DMS79 (cell line): ENCODE measurements at regions not wholly inside any gene's neighbourhood (a gene's known extent, or its start where the extent isn't known, plus 50 kb on each side); places are given as distances from the start of the nearest gene placed in this dataset.

ENCODE experiments used
- DNase-seq: peaks from one replicate; lab custom pipeline; 2025; lab: John Stamatoyannopoulos, UW

GRCh38 chr12:16972923-16973770, 367.2 kb upstream of the LMO3 start:
- no peak for DNase-seq

- DNase-seq: no peak
These were observed 356.9 kb upstream of the LMO3 start for GRCh38 chr12:16962889-16963288.

- DNase-seq: no peak
These were observed 349.2 kb upstream of the LMO3 start for GRCh38 chr12:16955083-16955657.

GRCh38 chr12:16949871-16950667, 344.1 kb upstream of the LMO3 start:
- DNase-seq: no peak

- DNase-seq: no peak
These were observed 343.4 kb upstream of the LMO3 start for GRCh38 chr12:16949371-16949770.

GRCh38 chr12:16946704-16947103, 340.7 kb upstream of the LMO3 start:
- no peak for DNase-seq

GRCh38 chr12:16939871-16940306, 333.9 kb upstream of the LMO3 start:
- no peak for DNase-seq

- no peak for DNase-seq
These were observed 321.3 kb upstream of the LMO3 start for GRCh38 chr12:16927259-16927658.

GRCh38 chr12:16920451-16920850, 314.5 kb upstream of the LMO3 start:
- no peak for DNase-seq

GRCh38 chr12:16919551-16919950, 313.6 kb upstream of the LMO3 start:
- no peak for DNase-seq

GRCh38 chr12:16914853-16915252, 308.9 kb upstream of the LMO3 start:
- DNase-seq: no peak

- no peak for DNase-seq
These were observed 308.0 kb upstream of the LMO3 start for GRCh38 chr12:16913832-16914490.

GRCh38 chr12:16901946-16902345, 296.0 kb upstream of the LMO3 start:
- DNase-seq: no peak

GRCh38 chr12:16893426-16893825, 287.5 kb upstream of the LMO3 start:
- DNase-seq: no peak

- DNase-seq: no peak
These were observed 285.7 kb upstream of the LMO3 start for GRCh38 chr12:16891673-16892072.

GRCh38 chr12:16884819-16885218, 278.9 kb upstream of the LMO3 start:
- DNase-seq: no peak

- DNase-seq: no peak
These were observed 278.1 kb upstream of the LMO3 start for GRCh38 chr12:16884056-16884455.

GRCh38 chr12:16881986-16882570, 276.1 kb upstream of the LMO3 start:
- no peak for DNase-seq

GRCh38 chr12:16880864-16881285, 274.9 kb upstream of the LMO3 start:
- DNase-seq: peak; percentile 57

- no peak for DNase-seq
These were observed 264.9 kb upstream of the LMO3 start for GRCh38 chr12:16870845-16871244.

- no peak for DNase-seq
These were observed 257.8 kb upstream of the LMO3 start for GRCh38 chr12:16863742-16864141.

GRCh38 chr12:16857456-16857923, 251.5 kb upstream of the LMO3 start:
- DNase-seq: no peak
